Gastrocnemius medialis (tissue), 4 donors: ENCODE measurements at regions not wholly inside any gene's neighbourhood (a gene's known extent, or its start where the extent isn't known, plus 50 kb on each side); places are given as distances from the start of the nearest gene placed in this dataset.

Experiments used
- ATAC-seq, 2 donors: fragments of 150-250 bp; one replicate each; pipeline ENCODE4 v1.9.1; 2016
- DNase-seq, 2 donors: peaks; one replicate each; pipeline ENCODE4 v3.0.0-alpha.2; 2019
- H3K27ac ChIP-seq, 4 donors: fragments of 200-600 bp; sonication (generic); 1 replicate in 1 of 4; 2 replicates in 3 of 4; pipeline ENCODE4 v1.5.1; 2016 to 2018; ENCODE audit warnings: mild to moderate bottlenecking in 2 of 4, moderate library complexity in 1 of 4
- H3K27me3 ChIP-seq, 3 donors: fragments of 200-600 bp; sonication (generic) in 2 of 3; 1 replicate in 1 of 3; 2 replicates in 2 of 3; pipeline versions ENCODE4 v1.5.1 to v1.6.0; 2016 to 2019; ENCODE audit warnings: mild to moderate bottlenecking in 1 of 3, moderate library complexity in 1 of 3
- H3K36me3 ChIP-seq, 2 donors: fragments of 200-600 bp; sonication (generic) in 1 of 2; one replicate each; pipeline ENCODE4 v1.5.1; 2017 to 2018
- H3K4me1 ChIP-seq, 2 donors: fragments of 200-600 bp; sonication (generic) in 1 of 2; one replicate each; pipeline ENCODE4 v1.5.1; 2016 to 2017; ENCODE audit warnings: mild to moderate bottlenecking in 2 of 2
- H3K4me3 ChIP-seq, 4 donors: fragments of 200-600 bp; sonication (generic) in 3 of 4; 1 replicate in 1 of 4; 2 replicates in 3 of 4; pipeline ENCODE4 v1.5.1; 2016 to 2019; ENCODE audit warnings: mild to moderate bottlenecking in 2 of 4
- H3K9me3 ChIP-seq, 3 donors: fragments of 200-600 bp; sonication (generic) in 2 of 3; 1 replicate in 1 of 3; 2 replicates in 2 of 3; pipeline ENCODE4 v1.5.1; 2016 to 2019
- CTCF ChIP-seq, 5 experiments: fragments of 450-650 bp in 3 of 5; fragments of 200-600 bp in 2 of 5; sonication (generic) in 2 of 5; IDR thresholded peaks in 4 of 5; conservative IDR thresholded peaks in 1 of 5; 1 replicate in 4 of 5; 2 replicates in 1 of 5; pipeline ENCODE4 v1.5.1; 2016 to 2019; ENCODE audit warnings: antibody characterized with exemption in 5 of 5, mild to moderate bottlenecking in 3 of 5, moderate library complexity in 3 of 5
- POLR2A ChIP-seq, 2 donors: fragments of 450-650 bp; IDR thresholded peaks; one replicate each; pipeline ENCODE4 v1.6.1; 2017; ENCODE audit warnings: antibody characterized with exemption in 2 of 2, mild to moderate bottlenecking in 2 of 2, moderate library complexity in 2 of 2
- in situ Hi-C, 4 donors: fragments of 200-750 bp; cut with MboI; loops; one replicate each; pipeline versions ENCODE4 v1.15.0 to v1.8.0; 2017; ENCODE audit warnings: low sequenced_read_pairs in 4 of 4
- intact Hi-C: fragments of 100-400 bp; cut with DNase I; formaldehyde crosslinking; loops from one replicate; pipeline ENCODE4 v1.15.1; 2023; ENCODE audit warnings: low total_unique reads

GRCh38 chr16:86948046-86948445 lies 369.1 kb downstream of the C16orf95 start:
- ATAC-seq (no peak), DNase-seq (no peak)
- Histone ChIP-seq H3K27me3 (peaks cover 0 to 2% (median 0%) of the 10 kb centered on the region in 3 donors), H3K36me3 (no peaks in the 10 kb centered on the region), H3K4me1 (no peaks in the 10 kb centered on the region), H3K4me3 (no peak overlapping the region), H3K9me3 (no peaks in the 10 kb centered on the region), H3K27ac (no peak overlapping the region)
- TF ChIP-seq POLR2A (IDR thresholded peaks at IDR 0.05) (no peak), CTCF (IDR thresholded peaks at IDR 0.05 in 4 of 5, conservative IDR thresholded peaks at IDR 0.05 in 1 of 5) (no peak)
- in situ Hi-C loops (no loop called here), intact Hi-C loops (no loop called here)

DNA sequence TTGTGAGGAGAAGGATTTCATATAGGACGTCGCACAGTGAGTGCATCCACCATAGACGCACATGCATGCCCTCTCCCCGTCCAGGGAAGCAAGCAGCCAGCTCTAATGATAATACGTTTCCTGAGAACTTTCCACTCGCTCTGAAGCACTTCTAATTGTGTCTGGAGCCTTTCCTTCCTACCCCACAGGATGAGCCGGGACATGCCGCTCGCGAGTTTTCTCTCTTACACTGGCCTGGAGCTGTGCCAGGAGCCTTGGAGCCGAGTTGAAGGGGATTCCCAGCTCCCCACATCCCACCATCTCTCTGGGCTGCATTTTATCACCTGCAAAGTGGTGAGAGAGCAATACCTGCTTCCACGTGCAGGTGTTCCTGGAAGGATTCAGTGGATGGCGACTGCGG lies 368.1 kb downstream of the C16orf95 start:
- DNase-seq, result no peak
- no peak overlapping the region for H3K27ac ChIP-seq
- no peaks in the 10 kb centered on the region for H3K36me3 ChIP-seq
- H3K9me3 ChIP-seq, result no peaks in the 10 kb centered on the region
- no peak overlapping the region for H3K4me3 ChIP-seq
- intact Hi-C loops (no loop called here), in situ Hi-C loops (no loop called here)
- ATAC-seq, result no peak
- peaks cover 0 to 3% (median 0%) of the 10 kb centered on the region in 3 donors for H3K27me3 ChIP-seq
- no peak for TF ChIP-seq CTCF (IDR thresholded peaks at IDR 0.05 in 4 of 5, conservative IDR thresholded peaks at IDR 0.05 in 1 of 5)
- no peak for TF ChIP-seq POLR2A (IDR thresholded peaks at IDR 0.05)
- no peaks in the 10 kb centered on the region for H3K4me1 ChIP-seq

GRCh38 chr16:86949630-86950029 lies 367.6 kb downstream of the C16orf95 start:
- no peak overlapping the region for H3K27ac ChIP-seq
- no peaks in the 10 kb centered on the region for H3K4me1 ChIP-seq

DNA sequence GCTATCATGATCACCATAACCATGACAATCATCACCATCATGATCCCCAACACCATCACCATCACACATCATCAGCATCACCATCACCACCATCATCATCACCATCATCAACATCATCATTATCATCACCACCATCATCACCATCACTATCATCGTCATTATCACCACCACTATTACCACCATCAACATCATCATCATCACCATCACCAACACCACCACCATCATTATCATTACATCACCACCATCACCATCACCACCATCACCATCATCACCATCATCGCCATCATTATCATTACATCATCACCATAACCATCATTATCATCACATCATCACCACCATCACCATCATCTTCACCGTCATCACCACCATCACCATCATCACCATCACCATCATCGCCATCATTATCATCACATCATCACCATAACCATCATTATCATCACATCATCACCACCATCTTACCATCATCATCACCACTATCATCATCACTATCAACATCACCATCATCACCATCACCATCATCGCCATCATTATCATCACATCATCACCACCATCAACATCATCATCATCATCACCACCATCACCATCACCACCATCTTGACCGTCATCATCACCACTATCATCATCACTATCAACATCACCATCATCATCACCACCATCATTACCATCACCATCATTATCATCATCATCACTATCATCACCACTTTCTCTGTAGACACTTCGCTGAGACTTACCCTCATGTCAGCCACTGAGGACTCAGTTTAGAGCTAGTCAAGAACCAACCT lies 366.0 kb downstream of the C16orf95 start:
- in situ Hi-C loops (no loop called here), intact Hi-C loops (no loop called here)
- H3K27me3 ChIP-seq, result peaks cover 0 to 3% (median 2%) of the 10 kb centered on the region in 3 donors
- no peaks in the 10 kb centered on the region for H3K4me1 ChIP-seq
- H3K4me3 ChIP-seq, result no peak overlapping the region
- ATAC-seq, result no peak
- H3K27ac ChIP-seq, result no peak overlapping the region
- no peak for DNase-seq
- H3K9me3 ChIP-seq, result no peaks in the 10 kb centered on the region
- no peak for TF ChIP-seq CTCF (IDR thresholded peaks at IDR 0.05 in 4 of 5, conservative IDR thresholded peaks at IDR 0.05 in 1 of 5)
- TF ChIP-seq POLR2A (IDR thresholded peaks at IDR 0.05), result no peak
- H3K36me3 ChIP-seq, result no peaks in the 10 kb centered on the region

More at GRCh38 chr16:86949630-86950029, 367.6 kb downstream of the C16orf95 start:
- H3K4me3 ChIP-seq, result no peak overlapping the region
- H3K27me3 ChIP-seq, result peaks cover 0 to 3% (median 0%) of the 10 kb centered on the region in 3 donors
- DNase-seq (no peak), ATAC-seq (no peak)
- in situ Hi-C loops (no loop called here), intact Hi-C loops (no loop called here)
- TF ChIP-seq CTCF (IDR thresholded peaks at IDR 0.05 in 4 of 5, conservative IDR thresholded peaks at IDR 0.05 in 1 of 5), result no peak
- H3K9me3 ChIP-seq, result no peaks in the 10 kb centered on the region
- no peaks in the 10 kb centered on the region for H3K36me3 ChIP-seq
